Lower leg skin (tissue), 4 donors: ENCODE measurements at regions not wholly inside any gene's neighbourhood (a gene's known extent, or its start where the extent isn't known, plus 50 kb on each side); places are given as distances from the start of the nearest gene placed in this dataset.

Experiments used
- DNase-seq, 2 donors: peaks; one replicate each; pipeline ENCODE4 v3.0.0-alpha.2; 2019; ENCODE audit warnings: low spot score in 2 of 2
- H3K4me3 ChIP-seq: fragments of 200-600 bp; sonication (generic); 2 replicates; pipeline ENCODE4 v1.5.1; 2017; ENCODE audit warnings: mild to moderate bottlenecking, low read depth; ENCODE audit not compliant: poor library complexity, severe bottlenecking
- CTCF ChIP-seq, 3 donors: fragments of 450-650 bp; IDR thresholded peaks; one replicate each; pipeline ENCODE4 v1.5.1; 2016; ENCODE audit warnings: antibody characterized with exemption in 3 of 3, mild to moderate bottlenecking in 3 of 3, moderate library complexity in 2 of 3
- POLR2A ChIP-seq, 2 donors: fragments of 450-650 bp; IDR thresholded peaks; one replicate each; pipeline ENCODE4 v1.6.1; 2016 to 2017; ENCODE audit warnings: antibody characterized with exemption in 2 of 2, mild to moderate bottlenecking in 1 of 2, moderate library complexity in 1 of 2
- WGBS, 2 donors: methylation state at CpG; one replicate each; pipeline ENCODE4 v1.1.5; 2018; 5-methylcytosine and 5-hydroxymethylcytosine counted together
- intact Hi-C: fragments of 100-400 bp; cut with DNase I; formaldehyde crosslinking; loops from one replicate; pipeline ENCODE4 v1.15.0; 2023; ENCODE audit warnings: low total_unique reads

GRCh38 chr15:98369081-98369716, 279.1 kb upstream of the IGF1R start:
- no peak for DNase-seq
- intact Hi-C loops: no loop called here
- H3K4me3 ChIP-seq: no peak overlapping the region
- no peak for TF ChIP-seq POLR2A (IDR thresholded peaks at IDR 0.05)
- TF ChIP-seq CTCF (IDR thresholded peaks at IDR 0.05): no peak
- WGBS, 2 donors: 56 to 68% methylated on average over 3 of the region's 3 CpGs

DNA sequence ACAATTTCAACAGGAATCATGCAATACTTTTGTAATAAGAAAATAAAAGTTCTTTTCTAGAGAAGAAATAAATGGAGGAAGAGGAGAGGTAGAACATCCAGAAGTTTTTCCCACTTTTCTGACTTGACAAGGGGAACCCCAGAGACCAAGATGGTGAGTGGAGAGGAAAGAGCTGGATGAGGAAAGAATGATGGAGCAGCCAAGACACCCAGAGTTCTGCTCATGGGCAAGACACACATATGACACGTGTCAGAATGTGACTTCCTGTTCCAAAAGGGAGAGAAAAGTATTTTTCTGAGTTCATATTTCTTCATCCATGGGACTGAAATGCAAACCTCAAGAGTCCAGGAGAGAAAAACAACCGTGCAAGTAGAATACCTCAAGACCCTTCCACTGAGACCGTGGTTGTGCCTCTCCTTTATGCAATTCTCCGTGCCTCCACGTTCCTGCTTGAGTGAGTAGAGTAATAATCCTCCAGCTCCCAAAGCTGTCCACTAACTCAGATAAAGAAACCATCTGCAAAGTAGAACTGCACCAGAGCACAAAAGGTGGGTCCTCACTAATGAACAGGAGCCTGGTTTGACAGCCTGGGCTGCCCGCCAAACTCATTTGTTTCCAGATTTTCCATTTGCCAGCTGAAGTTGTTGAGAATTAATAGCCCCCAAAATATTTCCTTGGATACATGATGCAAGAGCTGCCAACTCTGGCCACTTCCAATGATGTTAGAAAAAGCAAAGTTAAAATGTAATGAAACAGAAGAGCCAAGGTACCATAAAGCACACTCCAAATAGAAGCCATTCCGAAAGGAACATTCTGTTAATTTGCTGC, 272.6 kb upstream of the IGF1R start:
- DNase-seq: no peak
- TF ChIP-seq POLR2A (IDR thresholded peaks at IDR 0.05) (no peak), CTCF (IDR thresholded peaks at IDR 0.05) (no peak)
- intact Hi-C loops: no loop called here
- no peak overlapping the region for H3K4me3 ChIP-seq
- 86 to 91% methylated on average over 7 of the region's 7 CpGs for whole genome bisulfite sequencing, 2 donors

- intact Hi-C loops: no loop called here
- TF ChIP-seq CTCF (IDR thresholded peaks at IDR 0.05): no peak
- no peak for TF ChIP-seq POLR2A (IDR thresholded peaks at IDR 0.05)
- 82 to 83% methylated on average over 3 of the region's 3 CpGs for WGBS, 2 donors
- no peak overlapping the region for H3K4me3 ChIP-seq
- no peak for DNase-seq
Measured at GRCh38 chr15:98380721-98381120, 267.6 kb upstream of the IGF1R start.

GRCh38 chr15:98381446-98381845, 266.9 kb upstream of the IGF1R start:
- 85 to 88% methylated on average over 2 of the region's 2 CpGs for WGBS, 2 donors
- intact Hi-C loops: no loop called here
- TF ChIP-seq POLR2A (IDR thresholded peaks at IDR 0.05) (no peak), CTCF (IDR thresholded peaks at IDR 0.05) (no peak)
- no peak for DNase-seq
- H3K4me3 ChIP-seq: no peak overlapping the region

- WGBS, 2 donors: 61 to 69% methylated on average over 6 of the region's 6 CpGs
- TF ChIP-seq CTCF (IDR thresholded peaks at IDR 0.05) (no peak), POLR2A (IDR thresholded peaks at IDR 0.05) (no peak)
- H3K4me3 ChIP-seq: no peak overlapping the region
- DNase-seq: peak in 1 of 2 donors; percentile 40
- intact Hi-C loops: no loop called here
Measured at GRCh38 chr15:98382139-98382538, 266.2 kb upstream of the IGF1R start.
